GM20000 (cell line): ENCODE measurements at regions not wholly inside any gene's neighbourhood (a gene's known extent, or its start where the extent isn't known, plus 50 kb on each side); places are given as distances from the start of the nearest gene placed in this dataset.
"Not testable (repeated sequence)": the region's sequence is repeated elsewhere in the genome, so short reads cannot be mapped to it uniquely, and the experiment has no call there.

Experiments used
- DNase-seq: peaks from one replicate; pipeline ENCODE4 v3.0.0; 2012; ENCODE audit warnings: low spot score
- TF ChIP-seq, protein P1 (sequence below): IDR thresholded peaks from 2 replicates; pipeline ENCODE4 v1.5.1; 2012; ENCODE audit warnings: mild to moderate bottlenecking, control low read depth; ENCODE audit errors: extremely low read depth, missing control alignments

DNA sequence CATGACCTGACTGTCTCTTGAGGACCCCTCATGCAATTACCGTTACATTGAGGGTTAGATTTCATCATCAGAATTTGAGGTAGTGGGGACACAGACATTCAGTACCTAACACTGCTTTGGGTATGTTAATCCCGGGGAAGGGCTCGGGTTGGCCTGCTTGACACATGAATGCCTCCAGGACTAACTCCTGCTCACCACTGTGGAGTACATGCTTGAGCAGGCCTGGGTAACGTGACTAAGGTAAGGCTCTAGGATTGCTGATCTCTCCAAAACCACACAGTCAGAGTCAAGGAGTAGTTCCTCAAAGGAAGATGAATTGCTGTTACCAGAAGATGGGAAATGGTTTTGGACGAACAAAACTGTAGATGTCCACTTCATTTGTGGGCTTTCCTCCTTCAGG is 376.3 kb upstream of the ZNF462 start:
- TF ChIP-seq, protein P1, sequence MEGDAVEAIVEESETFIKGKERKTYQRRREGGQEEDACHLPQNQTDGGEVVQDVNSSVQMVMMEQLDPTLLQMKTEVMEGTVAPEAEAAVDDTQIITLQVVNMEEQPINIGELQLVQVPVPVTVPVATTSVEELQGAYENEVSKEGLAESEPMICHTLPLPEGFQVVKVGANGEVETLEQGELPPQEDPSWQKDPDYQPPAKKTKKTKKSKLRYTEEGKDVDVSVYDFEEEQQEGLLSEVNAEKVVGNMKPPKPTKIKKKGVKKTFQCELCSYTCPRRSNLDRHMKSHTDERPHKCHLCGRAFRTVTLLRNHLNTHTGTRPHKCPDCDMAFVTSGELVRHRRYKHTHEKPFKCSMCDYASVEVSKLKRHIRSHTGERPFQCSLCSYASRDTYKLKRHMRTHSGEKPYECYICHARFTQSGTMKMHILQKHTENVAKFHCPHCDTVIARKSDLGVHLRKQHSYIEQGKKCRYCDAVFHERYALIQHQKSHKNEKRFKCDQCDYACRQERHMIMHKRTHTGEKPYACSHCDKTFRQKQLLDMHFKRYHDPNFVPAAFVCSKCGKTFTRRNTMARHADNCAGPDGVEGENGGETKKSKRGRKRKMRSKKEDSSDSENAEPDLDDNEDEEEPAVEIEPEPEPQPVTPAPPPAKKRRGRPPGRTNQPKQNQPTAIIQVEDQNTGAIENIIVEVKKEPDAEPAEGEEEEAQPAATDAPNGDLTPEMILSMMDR = no peak
- DNase-seq = no peak

DNA sequence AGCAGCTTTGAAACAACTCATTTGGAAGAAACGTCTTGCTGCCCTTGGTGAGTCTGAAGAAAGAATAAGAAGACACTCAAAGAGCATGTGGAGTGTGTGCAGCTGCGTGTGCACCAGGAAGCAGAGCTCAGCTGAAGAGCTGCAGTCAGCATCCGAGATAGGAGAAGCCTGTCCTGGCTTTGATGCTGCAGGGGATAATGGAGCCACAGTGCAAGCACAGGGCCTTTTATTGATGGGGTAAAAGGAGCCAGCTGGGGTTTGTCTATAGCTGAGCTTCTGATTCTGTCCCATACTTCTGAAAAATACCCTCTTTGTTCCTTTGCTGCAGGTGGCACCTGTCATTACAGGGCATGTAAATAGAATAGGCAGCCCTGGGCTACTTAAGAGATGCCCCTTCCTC is 375.7 kb upstream of the ZNF462 start:
- TF ChIP-seq, protein P1 = no peak
- no peak for DNase-seq

DNA sequence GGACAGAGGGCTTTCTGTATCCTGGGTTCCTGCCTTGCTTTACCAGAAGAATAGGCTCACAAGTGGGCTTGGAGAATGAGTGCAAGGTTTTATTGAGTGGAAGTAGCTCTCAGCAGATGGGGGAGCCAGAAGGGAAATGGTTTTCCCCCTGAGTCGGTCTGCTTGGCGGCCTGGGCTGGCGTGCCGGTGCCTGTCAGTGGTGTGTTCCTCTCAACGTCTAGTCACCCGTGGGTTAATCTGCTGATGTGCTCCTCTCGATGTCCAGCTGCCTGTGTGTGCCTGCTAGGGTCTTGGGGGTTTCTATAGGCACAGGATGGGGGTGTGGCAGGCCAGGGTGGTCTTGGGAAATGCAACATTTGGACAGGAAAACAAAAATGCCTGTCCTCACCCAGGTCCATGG is 370.8 kb upstream of the ZNF462 start:
- DNase-seq = not testable (repeated sequence)

DNA sequence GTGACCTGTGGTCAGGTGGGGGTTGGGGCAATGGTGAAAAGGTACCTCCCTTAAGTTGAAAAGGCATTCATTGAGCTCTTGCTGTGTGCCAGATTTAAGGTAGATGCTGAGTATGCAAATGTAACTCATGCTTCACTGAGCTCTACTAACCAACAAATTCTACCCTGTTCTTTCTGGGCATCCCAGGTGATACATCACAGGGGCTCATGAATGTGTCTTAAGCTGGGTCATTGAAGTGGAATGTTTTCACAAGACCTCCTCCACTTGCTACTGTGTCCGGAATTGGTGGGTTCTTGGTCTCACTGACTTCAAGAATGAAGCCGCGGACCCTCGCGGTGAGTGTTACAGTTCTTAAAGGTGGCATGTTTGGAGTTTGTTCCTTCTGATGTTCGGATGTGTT is 362.8 kb upstream of the ZNF462 start:
- no peak for DNase-seq
- TF ChIP-seq, protein P1 = no peak

DNA sequence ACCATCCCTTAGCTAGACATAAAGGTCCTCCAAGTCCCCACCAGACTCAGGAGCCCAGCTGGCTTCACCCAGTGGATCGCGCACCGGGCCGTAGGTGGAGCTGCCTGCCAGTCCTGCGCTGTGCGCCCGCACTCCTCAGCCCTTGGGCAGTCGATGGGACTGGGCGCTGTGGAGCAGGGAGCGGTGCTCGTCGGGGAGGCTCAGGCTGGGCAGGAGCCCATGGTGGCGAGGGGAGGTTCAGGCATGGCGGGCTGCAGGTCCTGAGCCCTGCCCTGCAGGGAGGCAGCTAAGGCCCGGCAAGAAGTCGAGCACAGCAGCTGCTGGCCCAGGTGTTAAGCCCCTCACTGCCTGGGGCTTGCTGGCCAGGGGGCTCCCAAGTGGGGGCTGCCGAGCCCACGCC is 361.8 kb upstream of the ZNF462 start:
- DNase-seq = not testable (repeated sequence)

DNA sequence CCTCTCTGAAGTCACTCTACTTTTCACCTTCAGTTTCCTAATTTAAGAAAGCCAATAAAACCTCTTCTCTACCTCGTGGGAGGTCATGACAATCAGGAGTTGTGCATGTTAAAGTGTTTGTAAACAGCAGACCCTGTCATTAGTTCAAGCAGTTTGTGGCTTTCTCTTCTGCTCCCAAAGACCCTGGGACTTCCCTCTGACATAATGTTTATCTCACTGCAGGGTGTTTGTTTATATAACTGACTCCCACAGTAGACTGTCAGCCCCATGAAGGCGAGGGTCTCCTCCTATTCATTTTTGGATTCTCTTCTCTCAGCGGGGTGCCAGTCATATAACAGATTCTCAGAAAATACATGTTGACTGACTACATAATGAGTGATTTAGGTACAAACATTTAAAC is 360.0 kb upstream of the ZNF462 start:
- no peak for DNase-seq
- TF ChIP-seq, protein P1 = no peak

DNA sequence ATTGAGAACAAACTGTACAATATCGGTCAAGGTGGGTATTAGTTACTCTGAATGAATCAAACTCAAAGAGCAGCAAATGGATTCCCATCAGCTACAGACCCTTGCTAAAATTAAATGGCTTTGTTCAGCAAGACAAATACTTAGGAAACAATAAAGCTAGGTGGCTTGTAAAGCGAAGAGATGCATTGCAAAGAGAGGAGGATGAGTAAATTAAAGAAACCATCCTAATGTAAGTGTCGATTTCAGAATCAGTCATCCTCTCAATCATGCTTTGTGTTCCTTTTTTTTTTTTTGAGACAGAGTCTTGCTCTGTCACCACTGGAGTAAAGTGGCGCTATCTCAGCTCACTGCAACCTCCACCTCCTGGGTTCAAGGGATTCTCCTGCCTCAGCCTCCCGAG is 359.2 kb upstream of the ZNF462 start:
- TF ChIP-seq, protein P1 = no peak
- DNase-seq = peak; percentile 29

DNA sequence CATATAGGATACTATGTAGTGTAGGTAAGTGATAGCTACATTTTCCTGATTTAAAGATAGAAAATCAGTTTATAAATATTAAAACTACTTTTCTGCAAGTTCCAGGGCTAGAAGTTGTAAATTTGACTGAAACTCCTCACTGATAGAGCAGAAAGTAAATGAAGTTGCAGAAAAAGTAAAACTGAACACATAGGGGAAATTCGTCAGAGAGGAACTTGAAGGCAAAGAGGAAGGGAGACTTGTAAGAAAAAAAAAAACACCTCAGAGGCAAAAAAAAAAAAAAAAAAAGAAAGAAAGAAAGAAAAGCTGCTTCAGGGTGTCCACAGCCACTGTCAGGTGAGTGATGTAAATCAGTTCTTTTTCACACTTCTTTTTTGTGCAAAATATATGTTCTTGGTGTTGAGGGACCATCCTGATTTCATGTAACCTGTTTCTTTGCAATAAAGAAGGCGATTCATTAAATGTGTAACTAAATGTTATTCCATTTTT is 336.2 kb upstream of the ZNF462 start:
- TF ChIP-seq, protein P1 = no peak
- no peak for DNase-seq

DNA sequence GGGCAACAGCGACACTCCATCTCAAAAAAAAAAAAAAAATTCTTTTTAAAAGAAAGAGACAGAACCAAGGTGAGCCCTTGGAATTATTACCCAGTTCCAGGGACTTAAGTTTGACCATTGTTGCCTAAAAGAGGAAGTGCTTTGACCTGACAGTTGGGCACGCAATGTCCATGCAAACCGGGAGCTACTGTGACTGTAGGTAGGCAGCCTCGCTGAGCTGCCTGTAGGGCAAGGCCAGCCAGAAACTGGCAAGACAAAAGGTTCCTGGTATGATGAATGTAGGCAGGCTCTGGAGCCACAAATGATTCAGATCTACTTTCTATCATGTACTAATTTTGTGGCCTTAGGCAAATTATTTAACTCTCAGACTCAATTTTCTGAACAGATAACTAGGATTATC is 334.8 kb upstream of the ZNF462 start:
- TF ChIP-seq, protein P1 = no peak
- no peak for DNase-seq
